Kidney capillary endothelial cell (primary cell): ENCODE measurements at regions not wholly inside any gene's neighbourhood (a gene's known extent, or its start where the extent isn't known, plus 50 kb on each side); places are given as distances from the start of the nearest gene placed in this dataset.
"Not testable (repeated sequence)": the region's sequence is repeated elsewhere in the genome, so short reads cannot be mapped to it uniquely, and the experiment has no call there.

Experiments
- DNase-seq: peaks from one replicate; pipeline ENCODE4 v3.0.0-alpha.2; 2018; ENCODE audit warnings: low spot score

- no peak for DNase-seq
Measured at GRCh38 chr11:126149759-126150625, 61.5 kb downstream of the RPUSD4 start.

GRCh38 chr11:126148317-126148716 lies 63.1 kb downstream of the RPUSD4 start:
- no peak for DNase-seq

- DNase-seq, result no peak
Measured at GRCh38 chr11:126147208-126148111, 64.0 kb downstream of the RPUSD4 start.

- DNase-seq, result no peak
Measured at GRCh38 chr11:126146454-126147192, 64.8 kb downstream of the RPUSD4 start.

DNA sequence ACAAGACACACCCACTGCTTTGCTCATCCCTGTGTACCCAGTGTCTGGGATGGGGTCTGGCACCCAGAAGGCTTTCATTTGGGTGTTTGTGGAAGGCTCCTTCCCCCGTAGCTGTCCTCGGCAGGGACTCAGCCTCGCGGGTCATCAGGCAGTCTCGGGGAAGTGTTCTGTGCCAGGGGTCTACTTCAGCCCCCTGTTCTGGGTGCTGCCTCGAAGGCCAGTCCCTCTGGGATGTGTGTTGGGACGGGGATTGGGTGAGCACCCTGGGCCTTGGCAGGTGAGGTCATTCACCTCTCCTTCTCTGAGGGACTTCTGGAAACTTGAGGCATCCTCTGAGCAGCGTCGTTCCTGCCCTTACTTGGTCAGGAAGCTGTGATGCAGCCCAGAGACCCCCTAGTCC lies 65.5 kb downstream of the RPUSD4 start:
- no peak for DNase-seq

DNA sequence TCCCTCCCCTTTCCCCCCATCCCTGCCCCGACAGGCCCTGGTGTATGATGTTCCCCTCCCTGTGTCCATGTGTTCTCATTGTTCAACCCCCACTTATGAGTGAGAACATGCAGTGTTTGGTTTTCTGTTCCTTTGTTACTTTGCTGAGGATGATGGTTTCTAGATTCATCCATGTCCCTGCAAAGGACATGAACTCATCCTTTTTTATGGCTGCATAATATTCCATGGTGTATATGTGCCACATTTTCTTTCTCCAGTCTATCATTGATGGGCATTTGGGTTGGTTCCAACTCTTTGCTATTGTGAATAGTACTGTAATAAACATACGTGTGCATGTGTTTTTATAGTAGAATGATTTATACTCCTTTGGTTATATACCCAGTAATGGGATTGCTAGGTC lies 68.0 kb downstream of the RPUSD4 start:
- DNase-seq, result not testable (repeated sequence)

GRCh38 chr11:126140926-126141280 lies 70.5 kb downstream of the RPUSD4 start:
- DNase-seq, result peak; percentile 17

DNA sequence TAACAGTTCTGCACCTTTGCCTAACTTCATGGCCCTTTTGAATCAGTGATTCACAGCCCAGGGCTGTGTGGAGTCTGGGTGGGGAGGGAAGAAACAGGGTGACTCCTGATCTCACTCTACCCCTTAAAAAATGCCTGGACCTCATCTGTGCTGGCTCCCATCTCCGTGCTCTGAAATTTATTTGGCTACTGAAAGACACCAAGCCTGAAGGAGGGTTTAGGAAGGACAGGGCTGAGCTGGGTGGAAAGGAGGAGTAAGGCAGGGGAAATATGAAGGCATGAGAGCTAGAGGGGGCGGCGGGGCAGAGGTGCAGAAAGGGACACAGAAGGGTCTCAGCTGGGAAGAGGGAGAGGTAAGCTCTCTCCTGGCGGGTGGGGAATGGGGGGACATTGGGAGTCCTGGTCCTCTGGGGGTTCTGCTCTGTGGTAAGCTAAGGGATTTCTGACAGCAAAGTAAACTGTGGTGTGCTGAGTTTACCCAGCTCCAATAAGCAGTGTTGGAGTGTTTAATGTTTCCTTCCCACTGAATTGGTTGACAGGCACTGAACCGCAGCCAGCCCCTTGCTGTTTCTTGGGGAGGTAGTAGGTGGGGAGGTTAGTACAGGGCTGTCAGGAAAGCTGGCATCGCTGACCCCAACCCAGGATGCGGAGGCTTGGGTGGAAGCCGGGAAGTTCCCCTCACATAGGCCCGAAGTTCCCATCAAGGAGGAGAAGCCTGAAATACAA lies 71.1 kb downstream of the RPUSD4 start:
- DNase-seq, result no peak

GRCh38 chr11:126139111-126140091 lies 72.0 kb downstream of the RPUSD4 start:
- DNase-seq, result no peak

- DNase-seq, result no peak
Measured at GRCh38 chr11:126138636-126139035, 72.8 kb downstream of the RPUSD4 start.

DNA sequence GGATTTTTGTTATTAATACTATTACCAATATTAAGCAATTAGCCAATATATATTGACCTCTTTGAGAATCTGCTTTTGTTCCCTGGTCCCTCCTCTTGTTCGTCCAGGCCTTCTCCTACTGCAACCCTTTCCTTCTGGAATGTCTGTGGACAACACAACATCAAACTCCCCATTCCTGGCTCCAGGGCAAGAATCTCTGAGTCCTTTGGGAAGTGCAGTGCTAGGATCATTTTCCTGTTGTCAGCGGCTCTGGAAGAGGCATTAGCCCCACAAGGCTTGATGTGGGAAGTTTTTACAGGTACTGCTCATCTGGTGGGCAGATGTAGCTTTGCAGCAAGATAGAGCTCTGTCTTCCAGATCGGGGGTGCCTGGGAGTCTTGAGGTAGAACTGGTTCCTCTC lies 74.3 kb downstream of the RPUSD4 start:
- DNase-seq, result no peak

DNA sequence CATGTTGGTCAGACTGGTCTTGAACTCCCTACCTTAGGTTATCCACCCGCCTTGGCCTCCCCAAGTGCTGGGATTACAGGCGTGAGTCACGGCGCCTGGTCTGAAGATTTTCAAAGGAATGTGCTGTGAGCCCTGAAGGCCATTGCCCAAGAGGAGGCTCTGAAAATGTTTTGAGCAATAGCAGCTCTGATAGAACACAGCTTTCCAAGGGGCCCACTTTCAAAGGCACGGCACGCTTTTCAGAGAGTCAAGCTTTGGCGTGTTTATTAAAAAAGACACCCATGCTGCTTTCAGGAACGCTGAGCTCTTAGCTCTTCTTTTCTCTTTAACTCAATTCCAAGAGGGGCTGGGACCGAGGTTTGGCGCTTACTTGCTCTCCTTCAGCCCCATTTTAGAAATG lies 73.8 kb upstream of the CDON start:
- DNase-seq, result no peak

GRCh38 chr11:126135235-126136176 lies 72.8 kb upstream of the CDON start:
- no peak for DNase-seq

GRCh38 chr11:126134461-126135155 lies 71.9 kb upstream of the CDON start:
- no peak for DNase-seq

DNA sequence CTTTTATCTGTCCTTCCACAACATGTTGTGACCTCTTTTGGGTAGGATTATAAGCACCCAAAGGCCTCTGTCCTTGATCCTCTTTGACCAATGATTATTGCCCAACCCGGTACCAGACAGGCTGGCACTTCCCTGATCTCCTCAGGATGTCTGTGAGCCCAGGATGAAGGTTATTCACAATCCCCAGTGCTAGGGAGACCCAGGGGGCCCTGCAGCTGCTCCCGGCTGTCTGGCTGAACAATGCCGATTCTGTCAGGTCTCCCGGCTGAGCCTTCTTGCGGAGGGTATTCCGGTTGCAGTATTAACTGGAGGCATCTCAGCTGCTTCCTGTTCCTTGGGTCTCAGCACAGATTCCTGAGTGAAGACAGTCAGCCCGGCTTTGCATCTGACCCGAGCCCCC lies 71.2 kb upstream of the CDON start:
- DNase-seq, result peak; percentile 59

DNA sequence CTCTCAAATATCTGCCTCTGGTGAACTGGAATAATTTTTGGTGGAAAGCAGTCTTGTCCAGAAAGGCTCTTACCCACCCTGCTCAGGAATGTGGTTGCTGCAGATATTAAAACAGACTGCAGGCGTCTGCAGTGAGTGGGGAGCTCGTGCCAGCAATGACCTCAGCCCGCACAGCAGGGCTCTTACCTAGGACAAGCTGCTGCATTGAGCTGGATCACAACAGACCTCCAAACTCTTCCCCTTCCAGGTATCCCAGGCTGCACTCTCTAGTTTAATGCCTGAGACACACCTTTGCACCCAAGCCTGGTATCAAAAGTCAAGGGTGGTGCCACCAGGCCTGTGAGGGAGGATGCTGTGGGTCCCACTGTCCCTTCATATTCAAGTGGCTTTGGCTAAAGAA lies 69.7 kb upstream of the CDON start:
- no peak for DNase-seq

DNA sequence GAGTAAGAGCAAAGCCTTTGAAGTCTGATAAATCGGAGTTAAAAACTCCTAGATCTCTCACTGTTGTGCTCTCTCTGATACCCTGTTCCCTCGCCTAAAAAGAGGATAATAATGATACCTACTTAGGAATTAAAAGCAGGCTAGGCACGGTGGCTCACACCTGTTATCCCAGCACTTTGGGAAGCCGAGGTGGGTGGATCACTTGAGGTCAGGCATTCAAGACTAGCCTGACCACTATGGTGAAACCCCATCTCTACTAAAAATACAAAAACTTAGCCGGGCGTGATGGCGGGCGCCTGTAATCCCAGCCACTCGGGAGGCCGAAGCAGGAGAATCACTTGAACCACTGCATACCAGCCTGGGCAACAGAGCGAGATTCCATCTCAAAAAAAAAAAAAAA lies 68.1 kb upstream of the CDON start:
- not testable (repeated sequence) for DNase-seq
